Panc1 (cell line): ENCODE measurements at regions not wholly inside any gene's neighbourhood (a gene's known extent, or its start where the extent isn't known, plus 50 kb on each side); places are given as distances from the start of the nearest gene placed in this dataset.

Experiments
- ATAC-seq: fragments of 200-7000 bp; cut with Tn5 transposase; 2 replicates; pipeline ENCODE4 v1.9.1; 2020; ENCODE audit warnings: mild to moderate bottlenecking, moderate library complexity
- BruUV-seq: library from RNA; stranded (reverse); fragments of 400-500 nt; replicated peaks from 2 replicates; lab custom pipeline; 2021; lab: Mats Ljungman, UMichigan
- CTCF ChIA-PET: fragments of 300-600 bp; sonication (Branson Sonifier 250); formaldehyde crosslinking; loops from one replicate; lab custom pipeline; 2022; ENCODE audit warnings: antibody characterized with exemption; lab: Charles Lee
- POLR2A ChIA-PET: fragments of 300-600 bp; sonication (Branson Sonifier 250); formaldehyde crosslinking; loops from one replicate; lab custom pipeline; 2022; ENCODE audit warnings: antibody characterized with exemption; lab: Charles Lee
- DNase-seq: peaks from one replicate; pipeline ENCODE4 v3.0.0-alpha.2; 2010; ENCODE audit warnings: low read depth, low spot score
- H3K27ac ChIP-seq: 2 replicates; pipeline ENCODE4 v1.5.1; 2011; ENCODE audit warnings: mild to moderate bottlenecking, low read length, inconsistent platforms
- H3K27me3 ChIP-seq: fragments of 200-500 bp; sonication (Bioruptor generic); 2 replicates; pipeline ENCODE4 v1.6.0; 2014; ENCODE audit warnings: low read length, inconsistent platforms; ENCODE audit not compliant: control insufficient read depth, insufficient read depth
- H3K36me3 ChIP-seq: fragments of 200-500 bp; sonication (Bioruptor generic); 2 replicates; pipeline ENCODE4 v1.5.1; 2014; ENCODE audit warnings: inconsistent platforms, mild to moderate bottlenecking, low read length, moderate library complexity; ENCODE audit not compliant: control insufficient read depth, insufficient read depth
- H3K4me1 ChIP-seq: 2 replicates; pipeline ENCODE4 v1.5.1; 2011; ENCODE audit warnings: inconsistent platforms, mild to moderate bottlenecking, low read length, moderate library complexity; ENCODE audit not compliant: control insufficient read depth, insufficient read depth
- H3K4me3 ChIP-seq, 2 experiments: 2 replicates each; pipeline ENCODE4 v1.5.1; 2011 to 2012; ENCODE audit warnings: low read depth in 2 of 2, low read length in 2 of 2, mild to moderate bottlenecking in 2 of 2, inconsistent platforms in 1 of 2, moderate library complexity in 1 of 2
- H3K9me3 ChIP-seq: fragments of 200-500 bp; sonication (Bioruptor generic); 2 replicates; pipeline ENCODE4 v1.5.1; 2014; ENCODE audit warnings: low read depth, mild to moderate bottlenecking, inconsistent platforms, low read length, moderate library complexity; ENCODE audit not compliant: control insufficient read depth, insufficient read depth
- POLR2AphosphoS5 ChIP-seq: IDR thresholded peaks from 2 replicates; pipeline ENCODE4 v1.6.1; 2012; ENCODE audit warnings: mild to moderate bottlenecking, low read depth, low read length, moderate library complexity
- SIN3A ChIP-seq: IDR thresholded peaks from 2 replicates; pipeline ENCODE4 v1.6.1; 2012; ENCODE audit warnings: low read depth, mild to moderate bottlenecking, low read length, moderate library complexity, borderline replicate concordance; ENCODE audit not compliant: insufficient read depth
- TCF7L2 ChIP-seq: IDR thresholded peaks from 2 replicates; pipeline ENCODE4 v1.6.1; 2011; ENCODE audit warnings: mild to moderate bottlenecking, low read depth, low read length, inconsistent platforms
- in situ Hi-C: cut with HindIII; loops from 2 replicates; pipeline ENCODE4 v1.10.0; 2016; ENCODE audit warnings: low sequenced_read_pairs, low pct_unique_long_range_greater_than_20kb
- intact Hi-C: fragments of 100-400 bp; cut with micrococcal nuclease; formaldehyde crosslinking; loops from one replicate; pipeline ENCODE4 v1.10.0; 2022; ENCODE audit not compliant: unreplicated experiment
- TF ChIP-seq, protein P1 (sequence below), 2 experiments: IDR thresholded peaks; 2 replicates each; pipeline ENCODE4 v1.6.1; 2011 to 2012; ENCODE audit warnings: low read depth in 2 of 2, control low read depth in 1 of 2, low read length in 1 of 2, mild to moderate bottlenecking in 1 of 2, moderate library complexity in 1 of 2; ENCODE audit not compliant: insufficient read depth in 1 of 2
- TF ChIP-seq, protein P2 (sequence below): fragments of 450-650 bp; IDR thresholded peaks from 2 replicates; pipeline ENCODE4 v1.5.1; 2017; ENCODE audit warnings: mild to moderate bottlenecking

DNA sequence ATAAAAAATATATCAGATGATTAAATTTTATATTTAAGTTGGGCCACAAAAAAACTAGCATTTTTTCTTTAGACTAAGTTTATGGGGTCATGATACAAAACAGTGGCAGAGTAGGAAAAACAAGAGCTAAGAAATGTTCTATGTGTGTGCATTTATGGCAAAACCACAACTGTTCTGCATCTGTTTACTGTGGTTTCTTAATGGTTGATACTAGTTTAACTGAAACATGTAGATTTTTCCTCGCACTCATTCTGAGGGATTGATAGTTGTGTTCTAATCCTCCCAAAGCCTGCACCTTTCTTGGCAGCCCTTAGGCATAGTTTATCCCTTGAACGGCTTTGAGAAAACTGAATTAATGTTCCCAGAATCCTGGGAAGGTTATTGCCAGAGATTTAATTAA lies 66.6 kb upstream of the PHYHIPL start:
- in situ Hi-C loops (no loop called here), intact Hi-C loops (no loop called here)
- no peak for ATAC-seq
- Histone ChIP-seq H3K4me3 (no peak overlapping the region), H3K27me3 (no peaks in the 10 kb centered on the region), H3K4me1 (no peaks in the 10 kb centered on the region), H3K9me3 (0 out of 2 replicates have a peak, but pooled peaks cover 6% of the 10 kb centered on the region), H3K36me3 (no peaks in the 10 kb centered on the region), H3K27ac (no peak overlapping the region)
- no peak for DNase-seq
- ChIA-PET CTCF (no interaction called here), POLR2A (no interaction called here)
- TF ChIP-seq SIN3A (no peak), POLR2AphosphoS5 (no peak), TCF7L2 (no peak)
- TF ChIP-seq, protein P1, sequence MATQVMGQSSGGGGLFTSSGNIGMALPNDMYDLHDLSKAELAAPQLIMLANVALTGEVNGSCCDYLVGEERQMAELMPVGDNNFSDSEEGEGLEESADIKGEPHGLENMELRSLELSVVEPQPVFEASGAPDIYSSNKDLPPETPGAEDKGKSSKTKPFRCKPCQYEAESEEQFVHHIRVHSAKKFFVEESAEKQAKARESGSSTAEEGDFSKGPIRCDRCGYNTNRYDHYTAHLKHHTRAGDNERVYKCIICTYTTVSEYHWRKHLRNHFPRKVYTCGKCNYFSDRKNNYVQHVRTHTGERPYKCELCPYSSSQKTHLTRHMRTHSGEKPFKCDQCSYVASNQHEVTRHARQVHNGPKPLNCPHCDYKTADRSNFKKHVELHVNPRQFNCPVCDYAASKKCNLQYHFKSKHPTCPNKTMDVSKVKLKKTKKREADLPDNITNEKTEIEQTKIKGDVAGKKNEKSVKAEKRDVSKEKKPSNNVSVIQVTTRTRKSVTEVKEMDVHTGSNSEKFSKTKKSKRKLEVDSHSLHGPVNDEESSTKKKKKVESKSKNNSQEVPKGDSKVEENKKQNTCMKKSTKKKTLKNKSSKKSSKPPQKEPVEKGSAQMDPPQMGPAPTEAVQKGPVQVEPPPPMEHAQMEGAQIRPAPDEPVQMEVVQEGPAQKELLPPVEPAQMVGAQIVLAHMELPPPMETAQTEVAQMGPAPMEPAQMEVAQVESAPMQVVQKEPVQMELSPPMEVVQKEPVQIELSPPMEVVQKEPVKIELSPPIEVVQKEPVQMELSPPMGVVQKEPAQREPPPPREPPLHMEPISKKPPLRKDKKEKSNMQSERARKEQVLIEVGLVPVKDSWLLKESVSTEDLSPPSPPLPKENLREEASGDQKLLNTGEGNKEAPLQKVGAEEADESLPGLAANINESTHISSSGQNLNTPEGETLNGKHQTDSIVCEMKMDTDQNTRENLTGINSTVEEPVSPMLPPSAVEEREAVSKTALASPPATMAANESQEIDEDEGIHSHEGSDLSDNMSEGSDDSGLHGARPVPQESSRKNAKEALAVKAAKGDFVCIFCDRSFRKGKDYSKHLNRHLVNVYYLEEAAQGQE (IDR thresholded peaks at IDR 0.05; ENCODE audit: insufficient read depth in 1 of 2, low read depth in 2 of 2, low read length in 1 of 2), result no peak
- TF ChIP-seq, protein P2, sequence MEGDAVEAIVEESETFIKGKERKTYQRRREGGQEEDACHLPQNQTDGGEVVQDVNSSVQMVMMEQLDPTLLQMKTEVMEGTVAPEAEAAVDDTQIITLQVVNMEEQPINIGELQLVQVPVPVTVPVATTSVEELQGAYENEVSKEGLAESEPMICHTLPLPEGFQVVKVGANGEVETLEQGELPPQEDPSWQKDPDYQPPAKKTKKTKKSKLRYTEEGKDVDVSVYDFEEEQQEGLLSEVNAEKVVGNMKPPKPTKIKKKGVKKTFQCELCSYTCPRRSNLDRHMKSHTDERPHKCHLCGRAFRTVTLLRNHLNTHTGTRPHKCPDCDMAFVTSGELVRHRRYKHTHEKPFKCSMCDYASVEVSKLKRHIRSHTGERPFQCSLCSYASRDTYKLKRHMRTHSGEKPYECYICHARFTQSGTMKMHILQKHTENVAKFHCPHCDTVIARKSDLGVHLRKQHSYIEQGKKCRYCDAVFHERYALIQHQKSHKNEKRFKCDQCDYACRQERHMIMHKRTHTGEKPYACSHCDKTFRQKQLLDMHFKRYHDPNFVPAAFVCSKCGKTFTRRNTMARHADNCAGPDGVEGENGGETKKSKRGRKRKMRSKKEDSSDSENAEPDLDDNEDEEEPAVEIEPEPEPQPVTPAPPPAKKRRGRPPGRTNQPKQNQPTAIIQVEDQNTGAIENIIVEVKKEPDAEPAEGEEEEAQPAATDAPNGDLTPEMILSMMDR, result no peak
- no TSS peak for BruUV-seq

DNA sequence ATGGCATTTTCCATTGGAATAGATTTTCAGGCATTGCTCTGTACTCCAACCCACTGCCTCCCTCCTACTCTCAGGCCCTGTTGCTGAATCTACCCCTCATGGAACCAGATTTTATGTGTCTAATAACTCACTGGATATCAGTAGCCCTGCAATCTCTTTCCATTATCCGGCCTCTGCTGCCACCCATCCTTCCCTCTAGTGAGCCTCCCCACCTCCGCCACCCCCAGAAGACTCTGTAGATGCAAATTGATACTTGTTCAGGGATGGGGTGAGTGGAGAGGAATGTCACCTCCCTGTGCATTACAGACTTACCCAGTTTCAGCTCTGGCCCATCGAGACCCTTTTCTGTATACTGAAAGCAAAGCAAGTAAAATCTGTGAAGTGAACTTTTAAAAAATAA lies 52.3 kb upstream of the PHYHIPL start:
- DNase-seq (no peak), ATAC-seq (no peak)
- TF ChIP-seq, protein P1 (IDR thresholded peaks at IDR 0.05; ENCODE audit: insufficient read depth in 1 of 2, low read depth in 2 of 2, low read length in 1 of 2), result no peak
- CTCF ChIA-PET, result no interaction called here
- no peaks in the 10 kb centered on the region for H3K4me1 ChIP-seq
- in situ Hi-C loops, result no loop called here
- H3K27me3 ChIP-seq, result no peaks in the 10 kb centered on the region
- H3K27ac ChIP-seq, result no peak overlapping the region
- H3K9me3 ChIP-seq, result peaks cover 3% of the 10 kb centered on the region; the same call in 1 of the 2 replicates
- H3K4me3 ChIP-seq, result no peak overlapping the region
- BruUV-seq, result no TSS peak
- no peaks in the 10 kb centered on the region for H3K36me3 ChIP-seq
- POLR2A ChIA-PET, result no interaction called here
- intact Hi-C loops, result no loop called here
